Keratinocyte (primary cell): ENCODE measurements at regions not wholly inside any gene's neighbourhood (a gene's known extent, or its start where the extent isn't known, plus 50 kb on each side); places are given as distances from the start of the nearest gene placed in this dataset.

Source experiments
- DNase-seq: peaks from one replicate; pipeline ENCODE4 v3.0.0-alpha.2; 2011; ENCODE audit warnings: low read depth, missing footprints, low spot score
- FAIRE-seq: peaks from 2 replicates; lab custom pipeline; 2011; peaks lifted over from hg19 to GRCh38; lab: Jason Lieb, UNC
- H2AFZ ChIP-seq: 2 replicates; pipeline ENCODE4 v1.6.0; 2012; ENCODE audit warnings: low read length, control low read depth, inconsistent platforms; ENCODE audit not compliant: control insufficient read depth
- H3K27ac ChIP-seq: 2 replicates; pipeline ENCODE4 v1.5.1; 2011; ENCODE audit warnings: low read length; ENCODE audit not compliant: control insufficient read depth, insufficient read depth
- H3K27me3 ChIP-seq: 3 replicates; pipeline ENCODE4 v1.6.0; 2011; ENCODE audit warnings: low read length; ENCODE audit not compliant: control insufficient read depth, insufficient read depth; ENCODE audit errors: extremely low read depth
- H3K36me3 ChIP-seq, 2 experiments: 2 replicates in 1 of 2; 3 replicates in 1 of 2; pipeline ENCODE4 v1.5.1; 2011; ENCODE audit warnings: low read length in 2 of 2, mild to moderate bottlenecking in 1 of 2; ENCODE audit not compliant: control insufficient read depth in 2 of 2, insufficient read depth in 2 of 2; ENCODE audit errors: extremely low read depth in 1 of 2
- H3K4me1 ChIP-seq: 3 replicates; pipeline ENCODE4 v1.5.1; 2011; ENCODE audit warnings: low read length; ENCODE audit not compliant: control insufficient read depth, insufficient read depth; ENCODE audit errors: extremely low read depth
- H3K4me2 ChIP-seq: 3 replicates; pipeline ENCODE4 v1.6.0; 2011; ENCODE audit warnings: low read depth, low read length; ENCODE audit not compliant: control insufficient read depth, insufficient read depth; ENCODE audit errors: extremely low read depth
- H3K4me3 ChIP-seq, 3 experiments: fragments of 200-600 bp in 1 of 3; sonication (generic) in 1 of 3; 2 replicates in 2 of 3; 3 replicates in 1 of 3; pipeline ENCODE4 v1.5.1; 2011 to 2016; ENCODE audit warnings: low read length in 3 of 3, mild to moderate bottlenecking in 3 of 3, control low read depth in 2 of 3, inconsistent platforms in 1 of 3, low read depth in 1 of 3, mixed read lengths in 1 of 3, mixed run types in 1 of 3, moderate library complexity in 1 of 3; ENCODE audit not compliant: control insufficient read depth in 2 of 3, insufficient read depth in 2 of 3; ENCODE audit errors: extremely low read depth in 1 of 3
- H3K79me2 ChIP-seq: 2 replicates; pipeline ENCODE4 v1.6.0; 2012; ENCODE audit warnings: low read length; ENCODE audit not compliant: control insufficient read depth, insufficient read depth
- H3K9ac ChIP-seq: 3 replicates; pipeline ENCODE4 v1.6.0; 2011; ENCODE audit warnings: low read length; ENCODE audit not compliant: control insufficient read depth, insufficient read depth; ENCODE audit errors: extremely low read depth
- H3K9me1 ChIP-seq: 3 replicates; pipeline ENCODE4 v1.6.0; 2011; ENCODE audit warnings: low read length; ENCODE audit not compliant: control insufficient read depth, insufficient read depth; ENCODE audit errors: extremely low read depth
- H3K9me3 ChIP-seq: 2 replicates; pipeline ENCODE4 v1.5.1; 2012; ENCODE audit warnings: low read depth, low read length; ENCODE audit not compliant: control insufficient read depth
- H4K20me1 ChIP-seq: 3 replicates; pipeline ENCODE4 v1.6.0; 2011; ENCODE audit warnings: low read length; ENCODE audit not compliant: control insufficient read depth, insufficient read depth; ENCODE audit errors: extremely low read depth
- CTCF ChIP-seq, 3 experiments: IDR thresholded peaks in 1 of 3; conservative IDR thresholded peaks in 1 of 3; optimal IDR thresholded peaks in 1 of 3; 2 replicates in 2 of 3; 3 replicates in 1 of 3; pipeline versions ENCODE3 to v1.5.1; 2011; ENCODE audit warnings: low read length in 3 of 3, mild to moderate bottlenecking in 3 of 3, moderate library complexity in 2 of 3, control low read depth in 1 of 3, inconsistent platforms in 1 of 3; ENCODE audit not compliant: insufficient read depth in 2 of 3; ENCODE audit errors: extremely low read depth in 1 of 3
- EZH2 ChIP-seq: IDR thresholded peaks from one replicate; pipeline ENCODE4 v1.6.1; 2012; ENCODE audit warnings: inconsistent platforms, mild to moderate bottlenecking, low read length, moderate library complexity
- dilution Hi-C: fragments of 300-500 bp; cut with MboI; formaldehyde crosslinking; loops from one replicate; pipeline ENCODE4 v1.7.0; 2020; ENCODE audit warnings: low sequenced_read_pairs; ENCODE audit not compliant: extremely low pct_ligation_motif_present

GRCh38 chr1:81197591-81197990, 603.1 kb upstream of the ADGRL2 start:
- no peak for TF ChIP-seq EZH2
- TF ChIP-seq CTCF (optimal IDR thresholded peaks at IDR 0.05 in 1 of 3, IDR thresholded peaks at IDR 0.05 in 1 of 3, conservative IDR thresholded peaks at IDR 0.05 in 1 of 3; ENCODE audit: extremely low read depth in 1 of 3, insufficient read depth in 2 of 3, low read length in 3 of 3): no peak
- no peaks in the 10 kb centered on the region for H3K36me3 ChIP-seq
- no peaks in the 10 kb centered on the region for H3K9me3 ChIP-seq
- DNase-seq (no peak), FAIRE-seq (no peak)
- no peaks in the 10 kb centered on the region for H3K27me3 ChIP-seq
- H4K20me1 ChIP-seq: no peaks in the 10 kb centered on the region
- H3K9ac ChIP-seq: no peak overlapping the region
- H3K4me2 ChIP-seq: no peak overlapping the region
- no peak overlapping the region for H3K27ac ChIP-seq
- H3K9me1 ChIP-seq: no peaks in the 10 kb centered on the region
- H3K4me1 ChIP-seq: no peaks in the 10 kb centered on the region
- dilution Hi-C loops: no loop called here
- H2AFZ ChIP-seq: no peak overlapping the region
- no peaks in the 10 kb centered on the region for H3K79me2 ChIP-seq
- no peak overlapping the region for H3K4me3 ChIP-seq

DNA sequence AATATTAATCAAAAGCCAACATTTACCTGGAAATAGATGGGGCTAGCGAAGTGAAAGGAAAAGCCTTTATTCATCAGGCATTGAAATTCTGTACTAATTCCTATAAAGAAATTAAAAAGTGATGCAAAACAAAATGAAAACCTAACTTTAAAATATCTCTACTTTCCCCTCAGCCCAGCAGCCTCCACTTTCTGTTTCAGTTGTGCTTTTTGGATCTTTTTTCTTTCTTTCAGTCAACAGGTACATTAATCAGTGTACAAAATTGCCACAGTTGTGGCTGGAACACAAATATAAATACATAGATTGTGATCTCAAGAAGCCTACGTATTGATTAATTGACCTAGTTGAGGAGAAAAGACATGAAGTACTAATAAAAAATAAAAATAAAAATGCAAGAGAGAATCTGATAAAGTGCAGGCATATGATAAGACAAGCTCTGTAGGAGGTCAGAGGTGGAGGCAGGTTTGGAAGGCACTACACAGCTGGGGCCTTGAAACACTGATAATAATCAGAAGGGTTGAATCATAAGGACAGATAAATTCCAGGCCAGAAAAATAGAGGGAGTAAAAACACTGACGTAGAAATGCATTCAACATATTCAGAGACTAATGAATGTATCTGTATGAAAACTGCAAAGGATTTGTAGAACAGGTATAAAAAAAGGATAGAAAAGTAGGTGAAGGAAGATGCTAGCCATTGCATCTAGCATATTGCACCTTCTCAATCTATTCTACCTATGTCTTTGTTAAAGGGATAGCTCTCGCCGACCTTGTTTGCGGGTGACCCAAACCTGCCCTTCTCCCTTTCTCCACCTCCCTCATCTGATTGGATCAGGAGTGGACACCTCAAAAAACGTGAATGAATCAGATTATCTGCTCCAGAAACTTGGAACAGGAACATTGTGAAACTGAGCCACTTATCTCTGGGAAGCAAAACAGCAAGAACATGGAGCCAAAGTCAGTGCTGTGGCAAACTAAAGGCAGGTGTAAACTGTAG, 607.8 kb upstream of the ADGRL2 start:
- Histone ChIP-seq H2AFZ (no peak overlapping the region), H3K36me3 (no peaks in the 10 kb centered on the region), H3K9me3 (no peaks in the 10 kb centered on the region), H3K9ac (no peak overlapping the region), H3K4me1 (no peaks in the 10 kb centered on the region), H3K4me3 (no peak overlapping the region), H3K9me1 (no peaks in the 10 kb centered on the region), H3K27me3 (no peaks in the 10 kb centered on the region), H4K20me1 (no peaks in the 10 kb centered on the region), H3K4me2 (no peak overlapping the region), H3K27ac (no peak overlapping the region), H3K79me2 (no peaks in the 10 kb centered on the region)
- no peak for TF ChIP-seq EZH2
- no peak for TF ChIP-seq CTCF (optimal IDR thresholded peaks at IDR 0.05 in 1 of 3, IDR thresholded peaks at IDR 0.05 in 1 of 3, conservative IDR thresholded peaks at IDR 0.05 in 1 of 3; ENCODE audit: extremely low read depth in 1 of 3, insufficient read depth in 2 of 3, low read length in 3 of 3)
- dilution Hi-C loops: no loop called here
- FAIRE-seq: no peak
- no peak for DNase-seq
